HG03135 (cell line): ENCODE measurements at regions not wholly inside any gene's neighbourhood (a gene's known extent, or its start where the extent isn't known, plus 50 kb on each side); places are given as distances from the start of the nearest gene placed in this dataset.
"Not testable (repeated sequence)": the region's sequence is repeated elsewhere in the genome, so short reads cannot be mapped to it uniquely, and the experiment has no call there.

Experiments
- ATAC-seq: cut with Tn5 transposase; IDR thresholded peaks from one replicate; pipeline ENCODE4 v1.9.1; 2021; ENCODE audit warnings: mild to moderate bottlenecking, moderate library complexity; ENCODE audit not compliant: unreplicated experiment

DNA sequence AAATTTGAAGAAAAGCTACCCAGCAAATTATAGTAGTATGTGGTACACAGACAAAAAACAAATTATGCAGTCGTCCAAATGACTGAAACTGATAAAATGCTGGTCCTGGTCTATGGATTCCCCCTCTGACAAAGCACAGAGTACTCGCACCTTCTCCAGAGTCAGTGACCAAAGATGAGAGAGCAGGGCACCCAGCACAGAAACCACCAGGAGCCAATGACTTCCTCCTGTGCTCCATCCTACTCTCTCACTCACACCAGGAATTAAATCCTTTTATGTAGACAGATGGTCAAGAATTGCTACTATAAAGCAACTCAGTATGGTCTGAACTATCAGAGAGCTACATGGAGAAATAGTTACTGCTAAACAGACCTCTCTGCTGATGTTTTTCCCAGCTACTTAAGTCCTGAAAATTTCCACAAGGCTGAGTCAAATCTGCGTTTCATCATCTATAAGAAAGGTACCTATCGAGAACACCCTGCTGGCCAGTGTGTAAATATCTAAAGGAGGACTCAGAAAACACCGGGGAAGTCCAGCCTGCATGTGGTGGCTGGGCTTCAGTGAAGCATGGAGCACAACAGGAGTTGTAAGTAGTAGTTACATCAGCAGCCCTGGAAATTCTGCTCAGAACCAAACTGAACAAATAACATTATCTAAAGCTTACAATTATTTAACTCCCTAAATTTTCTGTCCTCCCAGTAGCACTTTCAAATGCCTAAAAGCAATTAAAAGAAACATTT lies 84.5 kb upstream of the FBXO28 start:
- ATAC-seq: peak; percentile 84

DNA sequence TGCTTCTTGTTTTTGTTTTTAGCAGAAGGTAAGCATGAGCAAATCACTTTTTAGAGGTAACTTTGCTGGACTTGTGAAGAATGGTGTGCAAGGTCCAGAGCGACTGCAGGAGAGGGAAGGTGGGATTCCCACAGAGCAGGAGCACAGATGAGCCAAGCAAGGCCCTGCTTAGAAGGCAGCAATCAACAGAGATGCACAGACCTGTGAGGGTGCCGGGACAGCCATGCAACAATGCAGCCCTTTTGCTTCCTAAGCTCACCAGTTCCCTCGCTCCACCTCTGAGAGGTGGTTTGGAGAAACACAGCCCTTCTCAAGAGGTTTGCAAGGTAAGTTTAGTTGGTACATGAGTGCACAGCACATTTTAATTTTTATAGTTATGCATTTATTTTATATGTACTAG lies 85.1 kb upstream of the FBXO28 start:
- not testable (repeated sequence) for ATAC-seq

- ATAC-seq: not testable (repeated sequence)
These were observed 90.8 kb upstream of the FBXO28 start for GRCh38 chr1:224023122-224023521.

DNA sequence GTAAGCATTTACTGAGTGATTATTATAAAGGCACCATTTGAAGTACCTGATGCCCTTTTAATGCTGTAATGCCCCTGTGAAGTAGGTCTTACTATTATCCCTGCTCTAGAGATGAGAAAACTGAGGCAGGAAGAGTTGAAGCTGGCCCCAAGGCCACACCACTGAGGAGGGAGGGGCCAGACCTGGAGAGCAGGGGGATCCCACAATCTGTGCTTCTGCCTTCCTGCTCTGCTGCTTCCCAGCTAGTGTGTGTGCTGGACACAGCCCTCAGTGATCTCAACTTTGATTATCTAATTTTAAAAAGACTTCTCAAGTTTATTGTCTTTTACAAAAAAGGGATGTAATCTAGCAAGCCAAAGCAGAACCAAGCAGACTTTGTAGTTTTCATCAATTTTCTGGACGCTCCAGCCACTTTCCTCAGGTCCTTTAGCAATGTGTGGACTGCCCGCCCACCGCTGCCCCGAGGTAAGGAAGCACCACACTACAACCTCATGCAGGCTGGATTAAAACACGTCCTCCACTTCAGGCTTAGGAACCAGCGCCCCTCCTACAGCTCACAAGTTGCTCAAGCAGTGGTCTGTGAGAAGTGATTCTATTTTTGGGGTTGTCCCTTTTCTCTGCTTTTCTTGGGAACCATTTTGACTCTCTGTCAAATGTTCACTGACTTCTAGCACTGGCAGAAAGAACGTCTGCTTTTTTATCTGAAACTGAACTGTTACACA lies 91.5 kb upstream of the FBXO28 start:
- ATAC-seq: not testable (repeated sequence)

GRCh38 chr1:224019866-224020265 lies 94.0 kb upstream of the FBXO28 start:
- not testable (repeated sequence) for ATAC-seq

GRCh38 chr1:224015782-224016181 lies 98.1 kb upstream of the FBXO28 start:
- not testable (repeated sequence) for ATAC-seq

GRCh38 chr1:224014330-224014649 lies 99.6 kb upstream of the FBXO28 start:
- ATAC-seq: no peak

DNA sequence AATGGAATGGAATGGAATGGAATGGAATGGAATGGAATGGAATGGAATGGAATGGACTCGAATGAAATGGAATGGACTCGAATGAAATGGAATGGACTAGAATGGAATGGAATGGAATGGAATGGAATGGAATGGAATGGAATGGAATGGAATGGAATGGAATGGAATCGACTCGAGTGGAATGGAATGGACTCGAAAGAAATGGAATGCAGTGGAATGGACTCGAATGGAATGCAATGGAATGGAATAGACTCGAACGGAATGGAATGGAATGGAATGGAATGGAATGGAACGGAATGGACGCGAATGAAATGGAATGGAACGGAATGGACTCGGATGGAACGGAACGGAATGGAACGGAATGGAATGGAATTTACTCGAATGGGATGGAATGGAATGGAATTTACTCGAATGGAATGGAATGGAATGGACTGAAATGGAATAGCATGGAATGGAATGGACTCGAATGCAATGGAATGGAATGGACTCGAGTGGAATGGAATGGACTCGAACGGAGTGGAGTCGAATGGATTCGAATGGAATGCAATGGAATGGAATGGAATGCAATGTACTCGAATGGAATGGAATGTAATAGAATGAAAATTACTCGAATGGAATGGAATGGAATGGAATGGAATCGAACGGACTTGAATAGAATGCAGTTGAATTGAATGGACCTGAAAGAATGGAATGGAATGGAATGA lies 100.1 kb upstream of the FBXO28 start:
- ATAC-seq: not testable (repeated sequence)

DNA sequence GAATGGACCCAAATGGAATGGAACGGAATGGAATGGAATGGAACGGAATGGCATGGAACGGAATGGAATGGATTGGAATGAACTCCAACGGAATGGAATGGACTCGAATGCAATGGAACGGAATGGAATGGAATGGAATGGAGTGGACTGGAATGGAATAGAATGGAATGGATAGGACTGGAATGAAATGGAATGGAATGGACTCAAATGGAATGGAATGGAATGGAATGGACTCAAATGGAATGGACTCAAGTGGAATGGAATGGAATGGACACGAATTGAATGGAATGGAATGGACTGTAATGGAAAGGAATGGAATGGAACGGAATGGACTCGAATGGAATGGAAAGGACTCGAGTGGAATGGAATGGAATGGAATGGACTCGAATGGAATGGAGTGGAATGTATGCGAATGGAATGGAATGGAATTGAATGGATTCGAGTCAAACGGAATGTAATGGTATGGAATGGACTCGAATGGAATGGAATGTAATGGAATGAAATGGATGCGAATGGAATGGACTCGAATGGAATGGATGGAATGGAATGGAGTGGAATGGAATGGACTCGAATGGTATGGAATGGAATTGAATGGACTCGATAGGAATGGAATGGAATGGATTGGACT lies 101.0 kb upstream of the FBXO28 start:
- not testable (repeated sequence) for ATAC-seq

- not testable (repeated sequence) for ATAC-seq
These were observed 101.7 kb upstream of the FBXO28 start for GRCh38 chr1:224012162-224012561.

- ATAC-seq: not testable (repeated sequence)
These were observed 102.2 kb upstream of the FBXO28 start for GRCh38 chr1:224011751-224012150.

- not testable (repeated sequence) for ATAC-seq
These were observed 102.8 kb upstream of the FBXO28 start for GRCh38 chr1:224011153-224011552.

- ATAC-seq: not testable (repeated sequence)
These were observed 107.9 kb upstream of the FBXO28 start for GRCh38 chr1:224005973-224006372.

DNA sequence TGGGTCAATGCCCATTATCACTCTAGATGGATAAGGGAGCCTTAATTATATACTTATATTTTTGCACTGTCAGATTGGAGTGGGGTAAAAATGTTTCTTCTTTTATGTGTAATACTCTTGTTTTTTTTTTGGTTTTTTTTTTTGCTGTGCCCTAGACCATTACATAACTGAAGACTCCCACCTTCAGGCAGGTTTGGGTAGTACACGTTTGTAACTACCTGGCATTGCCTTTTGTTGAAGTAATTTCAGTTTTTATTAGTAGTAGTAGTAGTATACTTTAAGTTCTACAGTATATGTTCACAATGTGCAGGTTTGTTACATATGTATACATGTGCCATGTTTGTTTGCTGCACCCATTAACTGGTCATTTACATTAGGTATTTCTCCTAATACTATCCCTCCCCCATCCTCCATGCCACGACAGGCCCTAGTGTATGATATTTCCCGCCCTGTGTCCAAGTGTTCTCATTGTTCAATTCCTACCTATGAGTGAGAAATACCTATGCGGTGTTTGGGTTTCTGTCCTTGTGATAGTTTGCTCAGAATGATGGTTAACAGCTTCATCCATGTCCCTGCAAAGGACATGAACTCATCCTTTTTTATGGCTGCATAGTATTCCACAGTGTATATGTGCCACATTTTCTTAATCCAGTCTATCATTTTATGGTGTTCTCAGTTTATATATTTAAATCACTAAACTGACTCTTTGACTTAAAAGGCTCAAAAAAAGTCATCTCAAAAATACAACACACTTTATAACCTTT lies 109.2 kb upstream of the FBXO28 start:
- not testable (repeated sequence) for ATAC-seq

DNA sequence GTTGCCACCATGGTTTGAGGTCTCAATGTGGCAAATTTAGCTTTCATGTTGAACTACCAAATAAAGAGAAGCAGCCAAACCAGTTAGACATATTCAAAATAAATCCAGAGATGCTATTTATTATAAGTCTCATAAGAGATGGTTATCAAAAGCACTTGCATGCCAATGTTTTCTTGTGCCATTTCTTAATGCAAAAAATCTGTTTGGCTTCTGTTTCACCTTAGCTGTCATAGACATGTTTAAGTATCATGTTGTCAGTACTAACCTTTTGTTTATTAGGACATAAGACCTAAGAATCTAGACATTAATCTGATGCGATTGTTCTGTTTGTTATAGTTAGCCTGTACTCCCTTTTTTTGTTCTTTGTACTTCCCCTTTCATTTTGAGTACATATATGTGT lies 110.0 kb upstream of the FBXO28 start:
- ATAC-seq: not testable (repeated sequence)

- ATAC-seq: not testable (repeated sequence)
These were observed 112.2 kb upstream of the FBXO28 start for GRCh38 chr1:224001757-224002156.

DNA sequence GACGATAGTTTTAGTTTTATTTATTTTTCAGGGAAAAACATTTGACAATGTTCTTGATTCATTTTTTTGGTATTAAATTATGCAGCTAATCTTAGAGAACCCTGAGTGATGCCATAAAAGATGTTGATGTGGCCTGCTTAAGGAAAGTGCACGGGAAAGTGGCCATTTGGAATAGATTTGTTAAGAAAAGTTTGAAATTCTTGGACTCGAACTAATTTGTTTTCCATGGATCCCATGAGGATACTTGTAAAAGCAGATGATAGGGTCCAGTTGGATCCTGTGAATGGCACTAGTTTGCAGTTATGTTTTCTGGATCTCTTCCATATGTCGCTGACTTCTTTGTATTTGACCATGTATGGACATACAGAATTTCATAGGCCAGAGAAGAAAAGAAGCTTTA lies 114.2 kb upstream of the FBXO28 start:
- ATAC-seq: not testable (repeated sequence)

DNA sequence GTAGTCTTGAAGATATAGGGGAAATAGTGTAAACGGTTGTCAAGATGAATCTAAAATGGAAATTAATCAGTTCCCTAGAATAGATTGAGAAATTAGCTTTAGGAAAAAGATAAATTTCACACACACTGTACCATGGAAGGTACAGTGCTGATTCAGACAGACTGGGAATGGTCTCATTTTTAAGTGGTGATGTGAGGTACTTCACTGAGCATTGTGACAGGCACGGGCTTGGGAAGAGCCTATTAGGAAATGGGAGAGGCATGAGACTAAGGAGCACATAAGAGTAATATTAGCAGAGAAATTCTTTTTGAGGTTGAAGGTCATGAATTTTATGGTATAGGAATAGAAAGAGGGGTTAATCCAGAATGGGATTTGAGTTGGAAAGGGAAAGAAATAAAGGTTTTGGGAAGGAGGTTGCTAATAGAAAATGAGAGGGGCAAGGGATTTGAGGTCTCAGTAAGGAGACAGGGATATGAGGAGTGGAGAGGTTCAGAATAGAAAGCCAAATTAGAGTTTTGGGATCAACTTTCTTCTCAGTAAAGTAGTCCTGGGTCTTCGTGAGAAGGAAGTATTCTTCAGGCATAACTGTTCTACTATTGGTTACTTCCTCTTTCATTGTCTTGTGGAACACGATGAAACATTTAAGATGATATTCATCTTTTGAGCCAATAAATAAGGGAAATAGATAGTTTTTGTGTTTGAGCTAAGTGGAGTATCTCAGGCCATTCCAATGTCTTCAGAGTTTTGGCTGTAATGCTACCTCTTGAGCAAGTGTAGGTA lies 115.0 kb upstream of the FBXO28 start:
- not testable (repeated sequence) for ATAC-seq

GRCh38 chr1:223996376-223996775 lies 117.5 kb upstream of the FBXO28 start:
- ATAC-seq: not testable (repeated sequence)
